ENCODE measurements at regions not wholly inside any gene's neighbourhood (a gene's known extent, or its start where the extent isn't known, plus 50 kb on each side); places are given as distances from the start of the nearest gene placed in this dataset.

GRCh38 chr5:124664287-124664686, 82.2 kb downstream of the ZNF608 start:
- no peak for DNase-seq (ENCODE audit: low spot score)

- no peak for DNase-seq (ENCODE audit: low spot score)
Measured at GRCh38 chr5:124663101-124663506, 83.3 kb downstream of the ZNF608 start.

GRCh38 chr5:124662181-124662781, 84.2 kb downstream of the ZNF608 start:
- DNase-seq (ENCODE audit: low spot score), result no peak

DNA sequence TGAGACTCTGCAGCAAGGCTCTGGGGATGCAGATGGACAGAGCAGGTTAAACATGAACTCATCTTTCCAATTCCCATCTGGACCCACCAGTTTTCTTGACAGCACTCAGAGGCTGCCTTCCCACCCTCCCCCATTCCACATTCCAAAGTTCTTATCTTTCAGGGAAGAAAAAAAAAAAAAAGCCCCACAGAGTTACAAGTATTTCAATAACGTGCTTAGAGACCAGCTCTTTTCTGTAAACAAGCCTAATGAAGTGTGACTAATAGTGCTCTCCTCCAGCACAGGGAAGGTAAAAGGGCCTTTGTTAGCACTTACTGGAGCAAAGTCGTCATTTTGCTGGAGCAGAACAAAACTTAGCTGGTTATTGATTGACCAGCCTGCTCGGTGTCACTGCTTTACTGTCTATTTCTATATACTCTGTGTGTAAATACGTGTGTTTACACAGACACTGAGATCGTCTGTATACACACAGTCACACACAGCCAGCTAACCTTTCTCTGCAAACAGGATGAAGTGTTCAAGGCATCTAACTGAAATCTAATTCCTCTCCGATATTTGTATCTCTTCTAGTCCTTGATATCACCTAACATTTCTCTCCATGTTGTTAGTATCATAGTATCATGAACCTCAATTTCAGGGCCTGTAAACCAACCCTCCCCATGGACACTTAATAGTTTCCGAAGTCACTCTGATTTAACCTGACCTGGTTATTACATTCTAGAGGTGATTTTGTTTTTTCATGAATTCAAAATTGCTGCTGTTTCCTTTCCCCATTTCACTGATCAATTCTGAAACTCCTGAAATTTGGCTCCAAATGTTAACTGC, 84.9 kb downstream of the ZNF608 start:
- DNase-seq (ENCODE audit: low spot score), result peak; percentile 34

DNA sequence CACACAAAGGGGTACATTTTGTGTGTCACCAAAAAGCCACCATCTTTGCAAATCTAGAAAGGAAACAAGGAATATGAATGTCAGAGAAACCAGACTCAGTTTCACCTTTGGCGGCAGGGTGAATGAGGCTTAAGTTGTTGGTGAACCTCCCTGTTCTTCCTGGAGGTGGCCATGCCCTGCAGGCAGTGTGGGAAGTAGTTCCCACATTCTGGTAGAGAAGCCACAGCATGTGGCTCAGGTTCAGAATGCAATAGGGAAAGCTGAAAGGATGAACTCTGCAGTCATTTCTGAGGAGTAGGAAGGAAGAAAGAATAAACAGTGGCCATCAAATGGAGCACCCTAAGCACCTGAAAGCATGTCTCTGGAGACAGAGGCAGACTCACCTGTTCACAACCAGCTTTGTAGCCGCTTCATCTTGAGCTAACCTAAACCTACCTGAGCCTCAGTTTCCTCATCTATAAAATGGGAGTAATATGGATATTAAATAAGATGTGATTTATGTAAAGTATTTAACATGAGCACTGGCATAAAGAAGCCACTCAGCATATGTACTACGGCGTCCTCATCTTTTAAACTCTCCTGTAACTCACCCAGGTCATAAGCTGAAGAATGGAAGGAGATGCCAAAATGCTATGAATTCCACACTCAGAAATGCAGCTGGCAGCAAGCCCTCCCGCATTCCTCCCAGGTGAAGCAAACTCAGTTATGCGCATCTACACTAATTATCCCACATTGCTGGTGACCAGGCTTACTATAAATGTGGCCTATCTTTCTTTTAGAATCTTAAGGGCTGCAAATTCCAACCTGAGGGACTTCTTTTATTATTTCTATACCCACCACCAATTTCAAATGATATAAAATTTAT, 86.0 kb downstream of the ZNF608 start:
- DNase-seq (ENCODE audit: low spot score), result no peak

GRCh38 chr5:124659798-124660197, 86.6 kb downstream of the ZNF608 start:
- no peak for DNase-seq (ENCODE audit: low spot score)

DNA sequence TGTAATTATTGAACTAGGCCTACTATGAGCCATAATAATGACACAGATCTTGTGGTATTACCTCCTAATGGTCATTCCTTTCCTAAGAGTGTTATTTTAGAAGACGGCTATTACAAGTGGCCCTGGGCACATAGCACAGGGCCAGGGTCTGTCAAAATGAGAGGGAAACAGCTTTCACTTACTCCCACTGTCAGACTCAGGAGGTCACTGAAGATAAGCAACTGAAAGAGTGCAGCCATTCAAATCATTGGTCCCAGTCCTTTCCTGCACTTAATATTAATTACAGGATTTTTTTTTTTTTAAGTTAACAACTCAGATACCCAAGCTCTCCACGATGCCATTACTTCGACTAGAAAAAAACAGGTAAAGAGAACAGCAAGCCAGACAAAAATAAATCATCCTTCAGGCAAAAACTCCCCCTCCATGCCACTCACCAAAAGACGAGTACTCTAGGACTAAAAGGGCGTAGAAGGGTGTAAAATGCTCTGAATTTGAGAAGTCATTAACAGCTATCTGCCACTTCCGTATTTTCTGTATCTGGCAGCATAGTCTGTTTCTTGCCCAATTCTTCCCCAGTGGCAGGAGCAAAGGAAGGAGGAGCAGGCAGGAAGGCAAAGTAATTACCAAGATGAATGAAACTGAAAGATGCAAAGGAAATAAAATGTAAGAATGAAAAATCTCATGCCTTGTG, 87.4 kb downstream of the ZNF608 start:
- DNase-seq (ENCODE audit: low spot score), result no peak

- peak; percentile 79 for DNase-seq (ENCODE audit: low spot score)
Measured at GRCh38 chr5:124655921-124656511, 90.4 kb downstream of the ZNF608 start.

- DNase-seq (ENCODE audit: low spot score), result no peak
Measured at GRCh38 chr5:124655251-124655917, 91.1 kb downstream of the ZNF608 start.

GRCh38 chr5:124654418-124654817, 92.0 kb downstream of the ZNF608 start:
- no peak for DNase-seq (ENCODE audit: low spot score)

DNA sequence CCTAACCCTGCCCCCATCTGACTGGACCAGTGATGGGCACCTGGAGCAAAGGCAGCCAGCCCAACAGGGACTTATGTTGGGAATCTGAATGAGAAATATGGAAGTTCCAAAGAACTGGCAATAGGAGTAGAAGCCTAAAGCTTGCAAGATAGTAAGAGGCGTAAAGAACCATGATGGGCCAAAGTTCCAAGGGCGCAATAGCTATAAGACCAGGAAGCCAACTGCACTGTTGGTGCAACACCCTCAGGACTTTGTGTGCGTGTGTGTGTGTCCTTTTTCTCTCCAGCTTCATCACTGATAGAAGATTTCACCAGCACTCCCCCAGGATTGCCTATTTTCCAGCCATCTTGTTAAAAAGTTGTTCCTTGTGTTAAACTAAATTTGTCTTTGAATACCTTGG, 92.8 kb downstream of the ZNF608 start:
- no peak for DNase-seq (ENCODE audit: low spot score)

DNA sequence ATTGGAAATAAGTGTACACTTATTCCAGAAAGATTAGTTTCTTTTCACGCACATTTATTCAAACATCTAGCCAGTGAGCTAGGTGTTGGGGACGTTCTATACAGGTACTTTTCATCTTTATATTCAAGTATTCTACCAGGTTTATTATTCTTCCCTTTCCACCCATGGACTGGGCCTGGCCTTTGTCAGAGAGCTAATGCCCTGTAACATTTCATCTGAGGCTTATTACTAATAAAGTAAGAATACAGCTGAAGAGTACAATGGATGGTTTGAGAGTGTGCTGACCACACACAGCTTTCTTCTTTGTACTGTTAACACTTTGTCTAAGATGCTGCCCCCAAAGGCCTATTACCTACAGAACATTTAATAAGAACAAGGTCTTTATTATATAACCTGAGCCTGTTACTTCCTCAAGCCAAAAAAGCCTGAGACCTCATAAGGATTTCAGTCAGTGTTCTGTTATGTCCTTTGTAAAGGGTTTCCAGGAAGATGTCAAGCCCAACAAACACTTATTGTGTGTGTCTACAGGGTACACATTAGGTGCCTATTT, 93.5 kb downstream of the ZNF608 start:
- DNase-seq (ENCODE audit: low spot score), result no peak

GRCh38 chr5:124652514-124652819, 94.0 kb downstream of the ZNF608 start:
- no peak for DNase-seq (ENCODE audit: low spot score)

DNA sequence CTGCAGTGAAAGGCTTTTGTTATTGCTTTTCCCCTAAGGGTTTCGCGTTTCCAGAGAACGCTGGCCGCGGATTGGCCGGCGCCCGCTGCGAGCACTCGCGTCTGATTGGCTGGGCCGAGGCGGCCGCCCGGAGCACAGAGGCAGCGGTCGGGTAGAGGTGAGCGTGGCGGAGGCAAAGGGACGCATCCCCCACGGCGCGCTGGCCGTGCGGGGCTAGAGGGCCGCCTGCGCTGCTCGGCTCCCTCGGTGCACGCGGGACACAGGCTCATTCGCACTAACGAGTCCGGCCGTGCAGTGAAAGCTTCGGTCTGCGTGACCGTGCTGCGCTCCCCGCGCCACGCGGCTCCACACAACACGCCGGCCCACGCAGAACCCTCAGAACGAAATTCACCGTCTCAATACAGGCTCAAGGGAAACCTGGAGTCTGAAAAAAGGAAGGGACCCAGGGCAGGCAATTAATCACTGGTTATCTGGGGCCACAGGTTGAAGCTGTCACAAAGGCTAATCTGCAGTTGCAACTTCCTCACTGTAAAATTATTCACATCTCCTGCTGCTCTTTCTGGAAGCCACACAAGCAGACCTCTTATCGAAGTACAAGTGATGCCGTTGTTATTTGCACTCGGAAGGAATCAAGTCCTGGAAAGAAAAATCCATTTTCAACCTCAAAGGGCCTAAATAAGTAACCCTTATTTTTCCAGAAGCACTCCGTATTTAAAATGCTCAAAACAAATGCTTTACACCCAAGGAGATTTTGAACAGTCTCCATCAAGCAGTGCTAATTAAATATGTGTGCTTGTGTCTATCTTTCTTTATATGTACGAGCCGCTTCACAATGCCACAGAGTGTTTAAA, 94.6 kb downstream of the ZNF608 start:
- DNase-seq (ENCODE audit: low spot score), result peak; percentile 21

GRCh38 chr5:124650951-124651662, 95.3 kb downstream of the ZNF608 start:
- peak; percentile 76 for DNase-seq (ENCODE audit: low spot score)

- peak; percentile 19 for DNase-seq (ENCODE audit: low spot score)
Measured at GRCh38 chr5:124650147-124650561, 96.3 kb downstream of the ZNF608 start.

DNA sequence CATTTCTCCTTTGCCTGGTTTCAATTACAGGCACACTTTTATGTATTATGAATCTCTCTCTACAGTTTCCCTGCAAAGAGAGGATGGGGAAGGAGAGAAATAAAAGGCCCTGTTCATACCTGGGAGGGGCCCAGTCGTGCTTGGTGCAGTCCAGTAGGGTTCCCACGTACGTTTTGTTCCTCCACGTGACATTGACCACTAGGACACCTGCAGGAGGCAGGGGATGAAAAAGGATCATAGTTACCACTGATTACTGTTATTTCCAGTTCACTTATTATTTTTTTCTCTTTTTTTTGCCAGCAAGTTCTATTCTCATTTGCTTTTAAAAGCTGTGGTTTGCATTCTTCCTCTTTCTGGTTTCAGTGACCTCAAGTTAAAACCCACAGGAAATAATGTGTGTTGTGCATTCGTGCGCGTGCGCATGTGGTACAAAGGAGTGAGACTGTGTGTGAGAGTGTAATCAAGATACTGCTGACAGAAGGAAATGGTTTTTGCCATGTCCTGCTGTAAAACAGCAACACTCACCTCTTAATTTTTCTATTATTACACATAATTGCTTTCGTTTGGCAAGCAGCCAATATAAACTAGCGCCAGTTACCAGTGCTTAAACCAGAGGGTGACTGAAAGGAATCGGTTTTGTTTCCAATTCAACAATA, 96.8 kb downstream of the ZNF608 start:
- peak; percentile 71 for DNase-seq (ENCODE audit: low spot score)

GRCh38 chr5:124648902-124649467, 97.5 kb downstream of the ZNF608 start:
- DNase-seq (ENCODE audit: low spot score), result no peak

GRCh38 chr5:124647352-124647751, 99.1 kb downstream of the ZNF608 start:
- DNase-seq (ENCODE audit: low spot score), result no peak
